SIG-M5 (cell line): ENCODE measurements at regions not wholly inside any gene's neighbourhood (a gene's known extent, or its start where the extent isn't known, plus 50 kb on each side); places are given as distances from the start of the nearest gene placed in this dataset.

Source experiments
- DNase-seq: peaks from one replicate; lab custom pipeline; 2025; lab: John Stamatoyannopoulos, UW

GRCh38 chr18:76771192-76771799 lies 51.1 kb upstream of the ZNF236 start:
- DNase-seq = no peak

- no peak for DNase-seq
These were observed 54.4 kb upstream of the ZNF236 start for GRCh38 chr18:76767954-76768353.

GRCh38 chr18:76766429-76766828 lies 55.9 kb upstream of the ZNF236 start:
- no peak for DNase-seq

DNA sequence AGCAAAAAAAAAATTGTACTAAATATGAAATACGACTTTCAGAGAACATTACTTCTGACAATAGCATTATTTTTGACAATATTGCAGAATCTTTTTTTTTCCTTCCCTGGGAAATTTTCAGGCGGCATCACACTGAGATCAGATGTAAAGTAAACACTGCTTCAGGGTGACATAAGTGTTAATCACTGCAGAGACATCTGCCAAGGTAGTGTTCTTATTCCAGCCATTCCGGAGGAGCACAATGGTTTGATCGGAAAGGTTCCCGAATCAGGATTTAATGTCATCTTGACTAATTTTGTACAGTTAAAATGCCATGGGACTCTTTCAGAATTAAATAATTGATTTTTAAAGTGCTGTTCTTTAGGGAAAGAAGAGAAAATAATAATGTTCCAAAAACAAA lies 56.7 kb upstream of the ZNF236 start:
- DNase-seq = no peak

DNA sequence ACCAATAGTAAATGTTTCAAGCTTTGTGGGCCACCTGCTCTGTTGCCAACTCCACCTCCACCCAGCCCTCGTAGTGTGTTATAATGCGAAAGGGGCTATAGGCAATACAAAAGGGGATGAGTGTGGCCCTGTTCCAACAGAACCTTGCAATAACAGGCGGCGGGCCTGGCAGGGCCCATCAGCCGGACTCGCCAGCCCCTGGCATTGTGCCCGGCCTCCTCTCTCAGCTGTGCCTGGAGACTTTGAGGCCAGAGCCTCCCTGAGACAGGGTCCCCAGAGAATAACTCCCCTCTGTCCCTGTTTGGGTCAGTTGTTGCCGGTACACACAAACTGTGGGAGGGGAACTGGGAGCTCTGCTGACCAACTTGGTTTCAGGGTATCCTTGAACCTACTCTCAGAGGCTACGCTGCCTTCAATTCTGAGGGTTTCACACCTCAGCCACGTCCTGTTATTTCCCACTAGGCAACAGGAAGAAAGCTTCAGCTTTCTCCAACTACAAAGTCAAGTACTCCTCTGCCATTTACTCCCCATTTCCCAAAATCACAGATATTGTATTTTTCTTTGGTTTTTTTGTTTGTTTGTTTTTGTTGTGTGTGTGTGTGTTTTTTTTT lies 58.0 kb upstream of the ZNF236 start:
- no peak for DNase-seq

DNA sequence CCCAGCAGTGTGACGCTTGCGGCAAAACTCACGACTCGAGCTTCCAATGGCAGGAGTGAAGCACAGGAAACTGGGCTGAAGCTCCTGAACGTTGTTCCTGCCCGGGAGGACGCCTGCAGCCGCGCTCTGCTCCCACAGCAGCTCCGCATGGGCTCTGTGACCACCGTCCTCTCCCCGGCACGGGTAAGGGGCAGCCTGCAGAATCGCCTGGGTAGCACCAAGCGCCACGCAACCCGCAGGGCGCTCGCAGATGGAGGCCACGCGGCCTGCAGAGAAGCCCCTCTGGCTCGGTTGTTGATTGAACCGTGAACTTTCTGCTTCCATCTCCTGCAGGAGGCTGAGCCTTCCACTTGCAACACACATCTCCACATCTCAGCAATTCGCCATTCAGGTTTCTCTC lies 63.3 kb upstream of the ZNF236 start:
- DNase-seq = no peak

GRCh38 chr18:76757925-76758324 lies 64.4 kb upstream of the ZNF236 start:
- no peak for DNase-seq

DNA sequence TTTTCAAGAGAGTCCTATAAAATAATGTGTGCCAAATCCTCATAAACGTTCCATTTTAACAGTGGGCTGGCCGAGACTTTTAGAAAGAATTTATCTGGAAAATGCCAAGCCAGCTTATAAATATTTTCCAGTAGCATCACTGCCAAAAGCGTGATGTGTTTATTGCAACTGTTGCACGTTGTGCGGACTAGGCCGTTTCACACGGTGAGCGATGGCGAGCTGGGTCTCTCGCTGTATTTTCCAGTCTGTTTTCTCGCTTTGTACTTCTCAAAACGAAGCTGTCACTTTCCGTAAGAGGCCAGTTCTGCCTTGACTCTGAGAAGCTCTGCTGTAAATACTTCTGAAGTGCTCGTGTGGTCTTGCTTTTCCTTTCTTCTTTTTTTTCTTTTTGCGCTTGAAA lies 65.0 kb upstream of the ZNF236 start:
- DNase-seq = no peak

DNA sequence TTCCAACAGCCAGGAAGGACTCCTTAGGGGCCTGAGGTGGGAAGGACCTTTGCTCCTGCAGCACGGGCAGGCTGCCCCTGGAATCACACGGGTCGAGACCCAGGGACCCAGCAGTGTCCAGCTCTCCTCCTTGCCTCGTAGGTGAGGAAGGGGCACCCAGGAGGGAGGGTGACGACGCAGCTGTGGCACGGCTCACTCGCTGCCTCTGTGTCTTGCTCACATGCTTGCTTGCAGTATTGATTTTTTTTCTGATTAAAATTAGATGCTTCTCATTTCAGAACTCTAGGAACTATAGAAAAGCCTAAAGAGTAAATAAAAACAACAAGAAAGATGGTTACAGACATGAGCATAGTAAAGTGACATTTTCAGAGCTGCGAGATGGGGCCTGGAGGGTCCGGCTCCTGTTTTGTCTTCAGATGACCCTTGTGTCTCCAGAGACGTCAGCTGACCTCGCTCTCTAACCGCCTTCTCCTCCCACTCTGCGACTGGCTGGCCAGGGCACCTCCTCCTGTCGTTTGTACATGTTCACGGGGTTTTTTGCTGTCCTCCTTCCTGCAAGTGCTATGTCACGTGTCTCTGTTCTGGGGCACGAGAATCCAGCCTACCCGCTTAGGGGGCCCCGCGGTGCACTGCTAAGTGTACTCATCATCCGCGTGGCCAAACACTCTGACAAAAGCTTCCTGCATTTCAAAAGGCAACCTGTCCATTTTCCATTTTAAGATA lies 65.7 kb upstream of the ZNF236 start:
- DNase-seq = no peak

GRCh38 chr18:76754351-76754750 lies 68.0 kb upstream of the ZNF236 start:
- no peak for DNase-seq

DNA sequence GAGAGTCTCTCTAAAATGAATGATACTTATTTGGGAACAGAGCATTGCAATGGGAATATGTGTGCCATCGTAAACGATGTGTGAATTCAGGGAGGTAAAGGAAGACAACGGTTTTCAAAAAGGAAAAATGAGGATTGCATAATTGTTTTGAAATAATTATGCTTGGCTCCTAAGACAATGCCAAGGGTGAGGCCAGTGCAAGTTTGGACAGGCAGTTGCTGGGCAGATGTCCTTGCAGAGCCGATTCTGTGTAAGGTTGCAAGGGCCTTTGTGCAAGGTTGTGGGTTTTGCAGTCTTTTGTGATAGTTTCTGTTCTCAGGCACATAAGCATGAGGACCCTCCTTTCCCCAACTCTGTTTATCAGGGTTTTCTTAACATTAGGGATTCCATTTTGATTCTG lies 70.0 kb upstream of the ZNF236 start:
- DNase-seq = no peak

DNA sequence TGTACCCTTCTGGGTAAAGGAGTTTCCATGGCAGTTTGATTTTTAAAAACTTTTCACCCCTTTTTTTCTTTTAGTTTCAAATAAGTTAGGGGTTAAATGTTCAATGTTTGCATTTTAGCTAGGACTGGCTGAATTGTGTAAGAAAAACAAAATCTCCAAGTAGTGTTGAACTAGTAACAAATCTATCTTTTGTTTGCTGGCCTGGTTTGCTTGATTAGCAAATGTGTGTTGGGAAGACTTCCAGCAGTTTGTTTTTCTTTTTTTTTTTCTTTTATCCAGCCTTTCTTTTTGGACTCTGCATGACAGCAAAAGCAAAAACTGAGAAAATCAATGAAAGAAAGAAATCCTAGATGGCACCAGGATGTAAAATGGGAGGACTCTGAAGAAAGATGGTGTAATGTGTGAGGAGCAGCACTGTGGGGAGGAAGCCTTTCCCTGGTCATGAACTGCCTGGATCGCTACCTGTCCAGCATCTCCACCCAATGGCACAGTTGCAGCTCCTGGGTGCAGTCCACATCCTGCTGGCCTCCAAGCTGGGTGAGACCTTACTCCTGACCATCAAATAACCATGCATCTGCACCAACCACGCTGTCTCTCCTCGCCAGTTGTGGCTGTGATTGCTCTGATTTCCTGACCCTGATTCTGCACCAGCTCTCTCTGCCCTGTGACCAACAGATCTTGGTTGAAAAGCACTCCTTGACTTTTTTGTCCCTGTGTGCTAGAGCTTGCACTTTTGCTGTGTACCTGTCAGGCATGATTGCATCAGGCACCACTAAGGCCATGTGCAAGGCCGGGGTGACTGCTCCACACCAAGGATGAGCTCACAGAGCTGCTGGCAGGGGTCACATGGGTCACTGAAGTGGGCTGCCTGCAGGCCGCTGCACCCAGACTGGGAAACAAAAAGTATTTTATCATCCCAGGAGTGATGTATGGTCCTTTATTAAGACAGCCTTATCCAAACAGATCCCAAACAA lies 71.2 kb upstream of the ZNF236 start:
- no peak for DNase-seq

- no peak for DNase-seq
These were observed 72.1 kb upstream of the ZNF236 start for GRCh38 chr18:76750269-76750668.

DNA sequence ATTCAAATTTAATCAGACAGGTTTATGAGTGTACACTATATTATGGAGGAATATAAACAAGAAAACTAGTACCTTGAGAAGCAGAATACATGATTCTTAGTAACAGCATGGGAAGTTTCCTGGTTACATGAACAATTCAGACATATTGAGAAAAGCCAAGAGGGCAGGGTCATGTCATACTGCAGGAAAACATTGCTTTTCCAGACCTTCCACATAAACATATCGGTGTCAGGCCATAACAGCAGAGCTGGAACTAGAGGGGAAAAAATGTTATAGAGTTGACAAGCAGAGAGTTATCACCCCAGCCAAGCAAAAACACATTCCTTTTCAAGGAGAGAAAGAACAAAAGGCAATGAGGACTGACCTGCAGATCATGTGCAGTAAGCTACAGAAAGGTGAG lies 74.7 kb upstream of the ZNF236 start:
- DNase-seq = no peak

DNA sequence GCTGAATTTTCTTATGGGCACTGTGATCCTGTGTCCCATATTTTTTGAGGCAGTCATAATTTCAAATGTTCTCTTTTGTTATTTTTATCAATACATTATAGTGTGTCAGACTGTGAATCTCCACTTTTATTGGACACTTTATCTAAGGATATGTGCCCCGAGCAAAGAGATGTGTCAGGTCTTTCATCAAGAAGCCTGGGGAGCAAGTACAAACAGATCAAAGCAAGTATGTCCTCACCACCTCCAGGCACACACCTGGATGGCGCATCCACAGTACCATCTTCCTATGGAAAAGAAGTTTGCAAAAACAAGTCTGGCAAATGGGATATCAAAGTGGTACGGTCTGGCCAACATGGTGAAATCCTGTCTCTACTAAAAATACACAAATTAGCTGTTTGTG lies 81.0 kb upstream of the ZNF236 start:
- no peak for DNase-seq

GRCh38 chr18:76736309-76736708 lies 86.0 kb upstream of the ZNF236 start:
- DNase-seq = no peak

DNA sequence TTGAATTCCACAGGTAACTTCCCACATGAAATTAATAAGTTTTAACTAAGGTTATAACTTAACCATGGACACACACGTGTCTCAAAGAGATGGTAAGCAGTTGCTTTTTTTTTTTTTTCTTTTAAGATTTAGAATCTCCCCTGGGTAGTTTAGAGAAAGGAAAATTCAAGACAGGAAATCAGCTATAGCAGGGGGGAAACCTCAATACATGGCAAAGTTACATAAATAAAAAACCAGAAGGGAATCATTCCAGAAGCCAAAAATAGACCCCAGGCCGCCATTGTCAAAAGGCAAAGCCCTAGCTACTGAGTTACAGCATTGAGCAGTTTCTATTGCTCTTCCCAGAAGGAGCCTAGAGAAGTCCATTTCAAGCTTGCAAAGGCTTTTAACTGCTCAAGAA lies 91.5 kb upstream of the ZNF236 start:
- DNase-seq = no peak

DNA sequence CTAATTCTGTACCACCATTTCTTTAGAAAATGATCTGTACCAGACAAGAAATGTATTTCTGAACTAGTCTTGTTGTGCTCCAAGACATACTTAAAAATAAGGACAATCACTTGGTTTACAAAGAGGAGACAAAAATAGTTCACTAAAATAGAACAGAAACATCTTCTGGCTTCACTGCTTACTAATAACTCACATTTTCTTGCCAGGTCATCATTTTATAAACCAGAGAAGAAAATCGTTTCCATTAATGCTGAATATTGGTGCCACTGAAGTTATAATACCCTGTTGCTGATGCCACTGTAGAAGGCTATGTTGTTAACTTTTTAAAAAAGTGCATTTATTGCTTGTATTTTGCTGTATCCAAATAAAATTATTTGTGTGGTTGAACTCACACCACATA lies 94.8 kb upstream of the ZNF236 start:
- DNase-seq = no peak

DNA sequence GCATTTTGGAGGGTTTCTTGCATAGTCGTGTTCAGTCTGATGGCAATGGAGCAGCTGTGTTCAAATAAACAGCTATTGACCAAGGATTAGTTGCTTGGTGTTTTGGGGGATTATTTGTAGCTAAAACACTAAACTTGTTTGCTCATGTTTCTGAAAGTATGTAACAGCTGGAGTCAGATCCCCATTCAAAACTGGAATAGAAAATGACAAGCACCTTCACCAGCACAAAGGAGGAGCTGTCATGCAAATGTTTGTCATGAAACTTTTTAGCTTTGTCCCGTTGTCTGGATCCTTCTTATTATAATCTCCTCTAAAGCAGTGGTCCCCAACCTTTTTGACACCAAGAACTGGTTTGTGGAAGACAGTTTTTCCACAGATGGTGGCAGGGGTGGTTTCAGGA lies 96.9 kb upstream of the ZNF236 start:
- DNase-seq = no peak

DNA sequence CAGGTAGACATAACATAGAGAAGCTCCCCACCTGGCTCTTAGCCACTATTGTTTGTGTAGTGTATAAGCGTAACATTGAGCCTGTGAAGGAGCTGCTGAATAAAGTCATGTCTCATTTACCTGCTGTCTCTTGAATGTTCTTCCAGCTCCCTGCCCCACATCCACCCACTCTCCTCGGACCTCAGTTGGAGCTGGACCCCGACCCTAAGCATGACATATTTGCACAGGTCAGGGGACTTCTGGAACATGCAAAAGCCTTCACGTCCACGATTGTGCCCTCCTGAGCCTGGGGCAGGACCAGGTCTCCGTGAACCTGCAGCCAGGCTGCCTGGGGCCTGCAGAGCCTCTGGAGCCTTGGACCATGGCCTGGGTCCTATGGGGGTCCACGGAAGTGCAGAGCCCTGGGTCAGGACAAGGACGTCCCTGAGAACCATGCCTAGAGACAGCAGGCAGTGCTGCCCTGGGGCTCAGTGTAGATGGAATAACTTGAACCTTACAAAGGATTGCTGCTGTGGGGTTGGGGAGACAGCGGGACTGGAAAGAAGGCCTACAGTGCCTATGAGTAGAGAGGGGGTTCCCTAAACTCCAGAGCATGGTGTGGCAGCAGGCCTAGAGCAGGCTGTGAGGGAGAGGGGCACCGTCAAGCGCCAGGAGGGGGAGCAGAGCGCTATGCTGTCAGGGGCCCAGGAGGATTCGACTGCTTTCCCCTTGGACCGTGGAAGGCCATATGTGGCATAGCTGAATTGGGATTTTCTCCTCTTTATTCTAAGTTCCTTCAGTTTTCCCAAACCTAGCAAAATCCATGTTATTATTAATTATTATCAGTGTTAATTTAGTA lies 99.9 kb upstream of the ZNF236 start:
- no peak for DNase-seq

DNA sequence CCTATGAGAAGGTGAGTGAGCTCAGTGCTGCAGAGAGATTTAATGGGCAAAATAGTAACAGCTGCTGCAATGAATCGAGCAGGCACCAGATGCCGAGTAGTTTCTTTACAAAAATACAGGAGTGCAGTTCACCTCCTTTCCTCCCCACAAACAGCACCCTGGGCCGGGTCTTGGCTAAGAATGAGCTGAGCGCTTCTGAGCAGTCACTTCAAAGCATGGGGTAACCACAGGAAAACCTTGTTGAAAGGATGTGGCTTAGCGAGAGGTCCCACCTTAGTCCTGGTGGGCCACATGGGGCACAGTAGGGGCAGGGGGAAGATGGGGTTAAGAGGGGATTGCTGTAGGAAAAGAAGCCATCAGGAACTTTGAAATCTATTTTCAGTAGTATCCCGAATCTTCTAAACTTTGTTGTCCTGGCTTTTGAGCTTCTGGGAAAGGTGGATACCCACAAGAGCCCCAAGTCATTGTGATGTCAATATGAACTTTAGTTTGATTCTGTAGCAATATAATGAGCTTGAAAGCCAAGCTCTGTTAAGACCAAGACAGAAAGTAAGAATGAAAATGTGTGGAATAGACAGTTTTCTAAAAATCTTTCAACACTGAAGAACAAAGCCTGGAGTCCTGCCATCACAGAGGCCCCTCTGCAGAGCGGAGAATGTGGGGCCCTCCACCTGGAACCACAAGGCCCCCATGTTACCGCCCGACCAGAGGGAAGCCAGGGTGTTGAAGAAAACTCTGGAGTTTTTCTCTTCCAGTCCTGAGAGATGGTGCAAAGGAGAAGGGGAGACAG lies 101.0 kb upstream of the ZNF236 start:
- DNase-seq = no peak
